Liver (tissue), 8 donors: ENCODE measurements at regions not wholly inside any gene's neighbourhood (a gene's known extent, or its start where the extent isn't known, plus 50 kb on each side); places are given as distances from the start of the nearest gene placed in this dataset.

Experiments
- DNase-seq: peaks from one replicate; pipeline ENCODE4 v3.0.0-alpha.2; 2017; ENCODE audit warnings: low spot score
- H3K27ac ChIP-seq, 2 donors: one replicate each; pipeline ENCODE4 v1.7.0; 2013; ENCODE audit warnings: inconsistent platforms in 2 of 2, low read length in 2 of 2, control low read depth in 1 of 2, low read depth in 1 of 2, mild to moderate bottlenecking in 1 of 2
- H3K27me3 ChIP-seq, 4 donors: one replicate each; pipeline versions ENCODE4 v1.6.1 to v1.7.0; 2013; ENCODE audit warnings: low read length in 3 of 4, inconsistent platforms in 1 of 4, mild to moderate bottlenecking in 1 of 4, moderate library complexity in 1 of 4; ENCODE audit not compliant: control insufficient read depth in 4 of 4, insufficient read depth in 4 of 4
- H3K36me3 ChIP-seq, 4 donors: one replicate each; pipeline versions ENCODE4 v1.6.1 to v1.7.0; 2013; ENCODE audit warnings: low read length in 3 of 4, mild to moderate bottlenecking in 3 of 4, low read depth in 1 of 4, moderate library complexity in 1 of 4; ENCODE audit not compliant: control insufficient read depth in 4 of 4, insufficient read depth in 3 of 4
- H3K4me1 ChIP-seq, 4 donors: one replicate each; pipeline versions ENCODE4 v1.6.1 to v1.7.0; 2013; ENCODE audit warnings: low read length in 3 of 4, mild to moderate bottlenecking in 3 of 4, moderate library complexity in 1 of 4; ENCODE audit not compliant: control insufficient read depth in 4 of 4, insufficient read depth in 4 of 4
- H3K4me3 ChIP-seq, 3 donors: one replicate each; pipeline versions ENCODE4 v1.6.1 to v1.7.0; 2013; ENCODE audit warnings: low read length in 3 of 3, control low read depth in 1 of 3, low read depth in 1 of 3, mild to moderate bottlenecking in 1 of 3
- H3K9ac ChIP-seq, 2 donors: one replicate each; pipeline ENCODE4 v1.7.0; 2013; ENCODE audit warnings: low read length in 2 of 2, mild to moderate bottlenecking in 2 of 2, moderate library complexity in 2 of 2, control low read depth in 1 of 2, low read depth in 1 of 2
- H3K9me3 ChIP-seq, 4 donors: one replicate each; pipeline versions ENCODE4 v1.6.1 to v1.7.0; 2013; ENCODE audit warnings: low read length in 3 of 4; ENCODE audit not compliant: control insufficient read depth in 4 of 4
- EGR1 ChIP-seq, 2 donors: IDR thresholded peaks; 2 replicates each; pipeline ENCODE4 v1.6.1; 2016 to 2018; ENCODE audit warnings: antibody characterized with exemption in 2 of 2, low read depth in 2 of 2
- HNF4A ChIP-seq, 2 donors: conservative IDR thresholded peaks; 2 replicates each; pipeline ENCODE4 v1.6.1; 2016; ENCODE audit warnings: antibody characterized with exemption in 2 of 2, mild to moderate bottlenecking in 2 of 2
- JUND ChIP-seq, 2 donors: IDR thresholded peaks; 2 replicates each; pipeline ENCODE4 v1.6.1; 2016; ENCODE audit warnings: antibody characterized with exemption in 2 of 2
- RAD21 ChIP-seq, 2 donors: IDR thresholded peaks; 2 replicates each; pipeline ENCODE4 v1.6.1; 2016; ENCODE audit warnings: antibody characterized with exemption in 2 of 2, mild to moderate bottlenecking in 2 of 2
- REST ChIP-seq: IDR thresholded peaks from 2 replicates; pipeline ENCODE4 v1.6.1; 2016; ENCODE audit warnings: antibody characterized with exemption, mild to moderate bottlenecking
- RXRA ChIP-seq, 2 donors: IDR thresholded peaks; 2 replicates each; pipeline ENCODE4 v1.6.1; 2017 to 2018; ENCODE audit warnings: antibody characterized with exemption in 2 of 2, mild to moderate bottlenecking in 1 of 2
- SP1 ChIP-seq: IDR thresholded peaks from 2 replicates; pipeline ENCODE4 v1.6.1; 2018; ENCODE audit warnings: antibody characterized with exemption, mild to moderate bottlenecking
- WGBS: extraction: QIAGEN DNeasy Blood & Tissue Kit; methylation state at CpG from one replicate; pipeline ENCODE4 v1.1.7; 2013; 5-methylcytosine and 5-hydroxymethylcytosine counted together
- TF ChIP-seq, protein P1 (sequence below): fragments of 150-350 bp; IDR thresholded peaks from 2 replicates; pipeline ENCODE4 v1.5.1; 2017; ENCODE audit warnings: improper control_type of control experiment, low read depth, low read length; ENCODE audit not compliant: missing input control
- TF ChIP-seq, protein P2 (sequence below): IDR thresholded peaks from 2 replicates; pipeline ENCODE4 v1.6.1; 2016; ENCODE audit warnings: antibody characterized with exemption
- donor health status: healthy.
- donor health status: healthy.
- donor health status: healthy.
- donor health status: healthy.
- donor health status: healthy.

DNA sequence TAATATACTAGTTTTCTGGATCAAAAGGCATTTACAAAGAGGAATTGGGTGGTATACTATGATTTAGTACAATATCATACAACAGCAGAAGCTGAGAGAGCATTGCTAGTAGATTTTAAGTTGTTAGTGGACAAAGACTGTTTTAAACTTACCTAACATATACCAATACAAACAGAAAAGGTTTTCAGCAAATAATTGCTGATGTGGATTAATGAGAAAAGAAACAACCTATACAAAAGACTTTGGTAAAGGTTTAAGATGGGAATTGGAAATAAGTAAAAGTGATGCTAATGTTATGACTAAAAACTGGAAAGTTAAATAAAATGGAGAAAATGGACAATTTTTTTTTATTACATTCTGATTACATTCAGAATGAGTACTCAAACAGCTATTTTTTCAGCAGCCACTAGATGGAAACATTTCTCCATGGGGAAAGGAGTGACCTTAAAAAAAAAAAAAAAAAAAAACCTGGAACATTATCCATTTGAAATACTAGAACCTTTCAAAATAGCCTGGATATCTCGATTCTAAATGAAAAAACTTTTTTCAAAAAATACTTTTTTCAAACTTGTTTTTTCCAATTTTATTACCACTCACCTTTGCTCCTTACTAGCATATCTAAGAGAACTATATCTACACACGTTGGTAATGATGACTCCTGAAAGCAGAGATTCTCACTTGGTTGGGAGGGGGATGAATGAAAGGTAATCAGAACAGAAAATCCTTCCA, 55.4 kb downstream of the EPRS1 start:
- H3K4me3 ChIP-seq = no peak overlapping the region

GRCh38 chr1:219989766-219990165, 56.5 kb downstream of the EPRS1 start:
- no peaks in the 10 kb centered on the region for H3K27me3 ChIP-seq
- H3K4me3 ChIP-seq = no peak overlapping the region
- H3K36me3 ChIP-seq = peaks cover 0 to 6% (median 1%) of the 10 kb centered on the region in 4 donors
- no peak for DNase-seq
- H3K9me3 ChIP-seq = no peaks in the 10 kb centered on the region
- TF ChIP-seq, protein P1, sequence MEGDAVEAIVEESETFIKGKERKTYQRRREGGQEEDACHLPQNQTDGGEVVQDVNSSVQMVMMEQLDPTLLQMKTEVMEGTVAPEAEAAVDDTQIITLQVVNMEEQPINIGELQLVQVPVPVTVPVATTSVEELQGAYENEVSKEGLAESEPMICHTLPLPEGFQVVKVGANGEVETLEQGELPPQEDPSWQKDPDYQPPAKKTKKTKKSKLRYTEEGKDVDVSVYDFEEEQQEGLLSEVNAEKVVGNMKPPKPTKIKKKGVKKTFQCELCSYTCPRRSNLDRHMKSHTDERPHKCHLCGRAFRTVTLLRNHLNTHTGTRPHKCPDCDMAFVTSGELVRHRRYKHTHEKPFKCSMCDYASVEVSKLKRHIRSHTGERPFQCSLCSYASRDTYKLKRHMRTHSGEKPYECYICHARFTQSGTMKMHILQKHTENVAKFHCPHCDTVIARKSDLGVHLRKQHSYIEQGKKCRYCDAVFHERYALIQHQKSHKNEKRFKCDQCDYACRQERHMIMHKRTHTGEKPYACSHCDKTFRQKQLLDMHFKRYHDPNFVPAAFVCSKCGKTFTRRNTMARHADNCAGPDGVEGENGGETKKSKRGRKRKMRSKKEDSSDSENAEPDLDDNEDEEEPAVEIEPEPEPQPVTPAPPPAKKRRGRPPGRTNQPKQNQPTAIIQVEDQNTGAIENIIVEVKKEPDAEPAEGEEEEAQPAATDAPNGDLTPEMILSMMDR = no peak
- no peak for TF ChIP-seq RAD21 (IDR thresholded peaks at IDR 0.05)
- TF ChIP-seq HNF4A (conservative IDR thresholded peaks at IDR 0.05) = no peak
- no peak for TF ChIP-seq JUND (IDR thresholded peaks at IDR 0.05)
- H3K27ac ChIP-seq = peak overlapping the region in 1 of 2 donors; percentile 9
- WGBS = 67% methylated on average over 4 of the region's 4 CpGs
- peaks cover 8 to 49% (median 38%) of the 10 kb centered on the region in 4 donors for H3K4me1 ChIP-seq
- no peak overlapping the region for H3K9ac ChIP-seq

More for the DNA sequence above, 55.4 kb downstream of the EPRS1 start:
- Histone ChIP-seq H3K4me1 (peaks cover 8 to 59% (median 42%) of the 10 kb centered on the region in 4 donors), H3K9ac (peak overlapping the region; percentile 21 to 38), H3K36me3 (peaks cover 0 to 8% (median 5%) of the 10 kb centered on the region in 4 donors), H3K27ac (peak overlapping the region; percentile 19 to 43), H3K27me3 (no peaks in the 10 kb centered on the region), H3K9me3 (no peaks in the 10 kb centered on the region)
- TF ChIP-seq RAD21 (IDR thresholded peaks at IDR 0.05) = peak; percentile 79 to 87
- no peak for TF ChIP-seq HNF4A (conservative IDR thresholded peaks at IDR 0.05)
- no peak for TF ChIP-seq SP1
- TF ChIP-seq, protein P2, sequence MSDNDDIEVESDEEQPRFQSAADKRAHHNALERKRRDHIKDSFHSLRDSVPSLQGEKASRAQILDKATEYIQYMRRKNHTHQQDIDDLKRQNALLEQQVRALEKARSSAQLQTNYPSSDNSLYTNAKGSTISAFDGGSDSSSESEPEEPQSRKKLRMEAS = no peak
- TF ChIP-seq, protein P1 = peak; percentile 70
- no peak for TF ChIP-seq RXRA (IDR thresholded peaks at IDR 0.05)
- TF ChIP-seq EGR1 (IDR thresholded peaks at IDR 0.05; ENCODE audit: low read depth in 2 of 2) = no peak
- WGBS = 17% methylated on average over 2 of the region's 2 CpGs
- no peak for DNase-seq

- H3K9me3 ChIP-seq = no peaks in the 10 kb centered on the region
- peaks cover 0 to 6% (median 4%) of the 10 kb centered on the region in 4 donors for H3K36me3 ChIP-seq
- no peak overlapping the region for H3K4me3 ChIP-seq
- H3K27ac ChIP-seq = no peak overlapping the region
- TF ChIP-seq REST (no peak), HNF4A (conservative IDR thresholded peaks at IDR 0.05) (no peak)
- TF ChIP-seq, protein P1 = no peak
- no peaks in the 10 kb centered on the region for H3K27me3 ChIP-seq
- H3K9ac ChIP-seq = no peak overlapping the region
- peaks cover 8 to 45% (median 38%) of the 10 kb centered on the region in 4 donors for H3K4me1 ChIP-seq
- DNase-seq = no peak
These were observed 57.5 kb downstream of the EPRS1 start for GRCh38 chr1:219988818-219989217.
